ENCODE measurements at regions not wholly inside any gene's neighbourhood (a gene's known extent, or its start where the extent isn't known, plus 50 kb on each side); places are given as distances from the start of the nearest gene placed in this dataset.
A peak's percentile ranks its signal among the peaks of the same experiment; 100 is the strongest.
"Not testable (repeated sequence)": the region's sequence is repeated elsewhere in the genome, so short reads cannot be mapped to it uniquely, and the experiment has no call there.

DNA sequence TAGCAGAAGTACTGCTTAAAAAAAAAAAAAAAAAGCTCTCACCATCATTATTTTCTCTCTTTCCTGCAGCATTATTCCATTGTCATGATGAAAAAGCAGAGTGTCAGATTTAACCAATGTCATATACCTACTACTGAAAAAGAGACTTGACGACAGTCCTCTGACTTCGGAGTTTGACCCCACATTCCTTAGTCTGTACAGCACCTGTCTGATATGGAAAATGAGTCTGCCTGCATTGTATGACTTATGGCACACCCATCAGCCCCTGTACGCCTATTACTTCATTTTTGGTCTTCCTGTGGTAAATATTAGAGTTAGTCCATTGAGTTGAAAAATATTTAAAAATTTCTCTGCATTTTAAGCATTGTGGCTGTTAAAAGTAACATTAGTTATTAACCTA is 54.5 kb upstream of the NOX4 start:
- intact Hi-C loops (cut with DNase I), result no loop called here
- Histone ChIP-seq H3K27ac (no peak overlapping the region), H3K36me3 (no peaks in the 10 kb centered on the region), H3K27me3 (no peaks in the 10 kb centered on the region), H3K9me3 (no peaks in the 10 kb centered on the region), H3K4me1 (no peaks in the 10 kb centered on the region), H3K4me3 (no peak overlapping the region)
- WGBS, 2 donors, result 61 to 79% methylated on average over 3 of the region's 3 CpGs
- no peak for DNase-seq
- TF ChIP-seq POLR2A (IDR thresholded peaks at IDR 0.05), result no peak
- TF ChIP-seq, protein P1, sequence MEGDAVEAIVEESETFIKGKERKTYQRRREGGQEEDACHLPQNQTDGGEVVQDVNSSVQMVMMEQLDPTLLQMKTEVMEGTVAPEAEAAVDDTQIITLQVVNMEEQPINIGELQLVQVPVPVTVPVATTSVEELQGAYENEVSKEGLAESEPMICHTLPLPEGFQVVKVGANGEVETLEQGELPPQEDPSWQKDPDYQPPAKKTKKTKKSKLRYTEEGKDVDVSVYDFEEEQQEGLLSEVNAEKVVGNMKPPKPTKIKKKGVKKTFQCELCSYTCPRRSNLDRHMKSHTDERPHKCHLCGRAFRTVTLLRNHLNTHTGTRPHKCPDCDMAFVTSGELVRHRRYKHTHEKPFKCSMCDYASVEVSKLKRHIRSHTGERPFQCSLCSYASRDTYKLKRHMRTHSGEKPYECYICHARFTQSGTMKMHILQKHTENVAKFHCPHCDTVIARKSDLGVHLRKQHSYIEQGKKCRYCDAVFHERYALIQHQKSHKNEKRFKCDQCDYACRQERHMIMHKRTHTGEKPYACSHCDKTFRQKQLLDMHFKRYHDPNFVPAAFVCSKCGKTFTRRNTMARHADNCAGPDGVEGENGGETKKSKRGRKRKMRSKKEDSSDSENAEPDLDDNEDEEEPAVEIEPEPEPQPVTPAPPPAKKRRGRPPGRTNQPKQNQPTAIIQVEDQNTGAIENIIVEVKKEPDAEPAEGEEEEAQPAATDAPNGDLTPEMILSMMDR (IDR thresholded peaks at IDR 0.05), result no peak

DNA sequence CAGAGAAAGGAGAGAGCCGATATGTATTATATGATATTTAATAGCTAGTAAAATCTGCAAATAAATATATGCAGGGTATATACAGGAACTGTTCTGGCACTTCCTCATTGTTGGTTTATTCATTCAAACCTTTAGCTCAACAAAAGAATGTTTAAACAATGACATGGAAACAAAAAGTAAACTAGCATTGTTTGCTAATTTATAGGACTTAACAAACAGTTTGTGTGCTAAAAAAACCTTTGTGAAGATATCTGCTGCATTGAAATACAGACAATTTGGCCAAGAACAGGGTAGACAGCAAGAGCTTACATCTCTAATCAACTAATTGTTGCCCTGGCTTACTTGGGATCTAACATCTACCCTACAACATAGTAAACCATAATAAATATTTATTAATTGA is 64.6 kb upstream of the NOX4 start:
- DNase-seq; H3K36me3 ChIP-seq; H3K27me3 ChIP-seq; H3K4me3 ChIP-seq; intact Hi-C loops (cut with DNase I); H3K9me3 ChIP-seq; H3K27ac ChIP-seq: not testable (repeated sequence)
- WGBS, 2 donors, result 96 to 100% methylated on average over 1 of the region's 1 CpG
- H3K4me1 ChIP-seq, result peaks cover 0 to 23% (median 4%) of the 10 kb centered on the region in 3 donors

DNA sequence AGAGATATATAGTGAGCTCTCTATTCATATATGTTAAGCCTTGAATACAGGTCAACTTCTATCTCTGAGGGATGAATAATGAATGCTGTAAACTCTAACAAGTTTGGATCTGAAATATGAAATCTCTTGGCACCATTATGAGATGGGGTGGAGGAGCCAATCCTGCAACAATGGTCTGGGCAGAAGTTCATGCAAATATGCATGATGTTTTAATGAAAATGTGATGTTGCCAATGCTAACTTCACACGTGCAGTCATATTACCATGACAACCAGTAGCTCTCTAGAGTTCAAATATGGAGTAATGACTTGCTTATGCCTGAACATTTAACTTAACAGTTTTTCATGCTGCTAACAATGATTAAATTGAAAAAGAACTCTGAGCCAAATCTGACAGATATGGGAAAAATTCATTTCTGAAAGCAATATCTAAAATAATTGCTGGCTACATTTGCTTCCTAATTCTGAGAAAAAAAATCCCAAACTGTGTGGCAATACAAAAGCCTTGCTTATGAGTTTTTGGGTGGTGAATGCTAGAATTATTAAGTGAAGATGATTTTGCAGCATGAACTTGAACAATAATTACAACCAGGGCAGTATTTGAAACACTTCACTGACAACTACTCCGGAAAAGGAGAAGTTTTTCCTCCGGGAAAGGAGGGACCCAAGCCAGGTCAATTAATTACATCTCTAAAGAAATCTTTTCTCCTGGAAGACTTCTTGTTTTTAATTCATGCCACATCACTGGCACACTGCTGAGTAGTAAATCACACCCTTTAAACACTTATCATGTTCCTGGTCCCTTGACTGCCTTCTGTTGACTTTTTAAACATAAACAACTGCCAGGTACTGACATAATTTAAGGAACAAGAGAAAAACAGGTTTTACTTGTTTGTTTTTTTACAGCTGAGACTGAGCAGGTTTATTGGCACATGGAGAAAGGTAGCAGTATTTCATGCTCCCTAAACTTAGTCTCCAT is 65.8 kb upstream of the NOX4 start:
- H3K27me3 ChIP-seq; H3K4me3 ChIP-seq; H3K9me3 ChIP-seq; H3K36me3 ChIP-seq; DNase-seq; intact Hi-C loops (cut with DNase I): not testable (repeated sequence)
- 19 to 28% methylated on average over 3 of the region's 3 CpGs for WGBS, 2 donors
- peak overlapping the region in 1 of 4 donors; percentile 56 for H3K27ac ChIP-seq
- peaks cover 0 to 23% (median 4%) of the 10 kb centered on the region in 3 donors for H3K4me1 ChIP-seq

- intact Hi-C loops (cut with DNase I); H3K36me3 ChIP-seq; DNase-seq; H3K27me3 ChIP-seq; H3K9me3 ChIP-seq; H3K4me3 ChIP-seq; H3K27ac ChIP-seq: not testable (repeated sequence)
- peaks cover 0 to 23% (median 4%) of the 10 kb centered on the region in 3 donors for H3K4me1 ChIP-seq
- WGBS, 2 donors, result 44 to 50% methylated on average over 3 of the region's 3 CpGs
Observed at GRCh38 chr11:89560598-89560997, 69.4 kb upstream of the NOX4 start.

GRCh38 chr11:89562731-89563130 is 71.6 kb upstream of the NOX4 start:
- H3K27ac ChIP-seq; H3K36me3 ChIP-seq; H3K4me1 ChIP-seq; intact Hi-C loops (cut with DNase I); DNase-seq; H3K9me3 ChIP-seq; H3K27me3 ChIP-seq; H3K4me3 ChIP-seq: not testable (repeated sequence)
- WGBS, 2 donors, result 83 to 97% methylated on average over 2 of the region's 2 CpGs

DNA sequence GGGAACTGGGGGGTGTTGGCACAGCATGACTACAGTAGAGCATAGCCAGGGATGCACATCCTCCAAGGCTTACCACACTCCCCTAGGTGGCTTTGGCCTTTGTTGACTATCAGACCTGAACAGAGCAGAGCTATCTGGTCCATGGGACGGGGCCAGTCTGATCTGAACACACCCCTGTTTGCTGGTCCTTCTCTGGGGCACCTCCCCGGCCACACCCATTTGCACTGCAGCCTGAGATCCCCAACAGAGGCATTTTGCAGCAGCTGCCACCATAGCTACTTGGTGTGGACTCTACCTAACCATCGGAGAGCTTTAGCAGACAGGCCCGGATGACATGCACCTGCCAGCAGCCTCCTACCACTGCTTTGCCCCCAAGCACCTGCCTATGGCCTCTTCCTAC is 75.8 kb upstream of the NOX4 start:
- no peak for DNase-seq
- no peak for TF ChIP-seq POLR2A (IDR thresholded peaks at IDR 0.05)
- TF ChIP-seq, protein P1 (IDR thresholded peaks at IDR 0.05), result no peak
- intact Hi-C loops (cut with DNase I), result no loop called here
- no peak overlapping the region for H3K4me3 ChIP-seq
- H3K9me3 ChIP-seq, result no peaks in the 10 kb centered on the region
- H3K4me1 ChIP-seq, result no peaks in the 10 kb centered on the region
- no peak overlapping the region for H3K27ac ChIP-seq
- no peaks in the 10 kb centered on the region for H3K27me3 ChIP-seq
- no peaks in the 10 kb centered on the region for H3K36me3 ChIP-seq
- 63 to 95% methylated on average over 2 to 4 of the region's 4 CpGs for WGBS, 2 donors

- H3K36me3 ChIP-seq; H3K27ac ChIP-seq; H3K4me1 ChIP-seq; intact Hi-C loops (cut with DNase I); DNase-seq; H3K4me3 ChIP-seq; H3K27me3 ChIP-seq; H3K9me3 ChIP-seq: not testable (repeated sequence)
- 70 to 77% methylated on average over 5 of the region's 5 CpGs for WGBS, 2 donors
Observed at GRCh38 chr11:89569387-89569786, 78.2 kb upstream of the NOX4 start.

GRCh38 chr11:89571706-89572105 is 80.5 kb upstream of the NOX4 start:
- H3K27ac ChIP-seq; DNase-seq; H3K4me3 ChIP-seq; H3K4me1 ChIP-seq; H3K27me3 ChIP-seq; H3K9me3 ChIP-seq; H3K36me3 ChIP-seq; intact Hi-C loops (cut with DNase I): not testable (repeated sequence)
- 78 to 84% methylated on average over 2 of the region's 2 CpGs for WGBS, 2 donors

- H3K4me3 ChIP-seq; H3K27me3 ChIP-seq; DNase-seq; H3K36me3 ChIP-seq; H3K9me3 ChIP-seq; intact Hi-C loops (cut with DNase I); H3K27ac ChIP-seq; H3K4me1 ChIP-seq: not testable (repeated sequence)
Observed at GRCh38 chr11:89575846-89576245, 84.7 kb upstream of the NOX4 start.

- H3K27me3 ChIP-seq; H3K9me3 ChIP-seq; H3K4me3 ChIP-seq; DNase-seq; H3K4me1 ChIP-seq; H3K36me3 ChIP-seq; intact Hi-C loops (cut with DNase I); H3K27ac ChIP-seq: not testable (repeated sequence)
- 37 to 54% methylated on average over 1 of the region's 1 CpG for WGBS, 2 donors
Observed at GRCh38 chr11:89577428-89577827, 86.3 kb upstream of the NOX4 start.
